ENCODE measurements at regions not wholly inside any gene's neighbourhood (a gene's known extent, or its start where the extent isn't known, plus 50 kb on each side); places are given as distances from the start of the nearest gene placed in this dataset.

- TF ChIP-seq CTCF (IDR thresholded peaks at IDR 0.05; ENCODE audit: extremely low read depth, missing control alignments): no peak
- DNase-seq (ENCODE audit: low spot score): no peak
Observed at GRCh38 chr6:95448208-95448607, 129.1 kb upstream of the MANEA start.

GRCh38 chr6:95469511-95469910 is 107.8 kb upstream of the MANEA start:
- TF ChIP-seq CTCF (IDR thresholded peaks at IDR 0.05; ENCODE audit: extremely low read depth, missing control alignments): no peak
- DNase-seq (ENCODE audit: low spot score): no peak

GRCh38 chr6:95478941-95479340 is 98.4 kb upstream of the MANEA start:
- TF ChIP-seq CTCF (IDR thresholded peaks at IDR 0.05; ENCODE audit: extremely low read depth, missing control alignments): no peak
- no peak for DNase-seq (ENCODE audit: low spot score)

- TF ChIP-seq CTCF (IDR thresholded peaks at IDR 0.05; ENCODE audit: extremely low read depth, missing control alignments): no peak
- no peak for DNase-seq (ENCODE audit: low spot score)
Observed at GRCh38 chr6:95487817-95488216, 89.5 kb upstream of the MANEA start.

GRCh38 chr6:95489185-95489863 is 88.0 kb upstream of the MANEA start:
- no peak for DNase-seq (ENCODE audit: low spot score)
- no peak for TF ChIP-seq CTCF (IDR thresholded peaks at IDR 0.05; ENCODE audit: extremely low read depth, missing control alignments)

GRCh38 chr6:95496769-95497426 is 80.4 kb upstream of the MANEA start:
- no peak for TF ChIP-seq CTCF (IDR thresholded peaks at IDR 0.05; ENCODE audit: extremely low read depth, missing control alignments)
- DNase-seq (ENCODE audit: low spot score): no peak

- no peak for DNase-seq (ENCODE audit: low spot score)
- no peak for TF ChIP-seq CTCF (IDR thresholded peaks at IDR 0.05; ENCODE audit: extremely low read depth, missing control alignments)
Observed at GRCh38 chr6:95501032-95501904, 76.1 kb upstream of the MANEA start.
